ENCODE measurements at regions not wholly inside any gene's neighbourhood (a gene's known extent, or its start where the extent isn't known, plus 50 kb on each side); places are given as distances from the start of the nearest gene placed in this dataset.
"Not testable (repeated sequence)": the region's sequence is repeated elsewhere in the genome, so short reads cannot be mapped to it uniquely, and the experiment has no call there.

- no peak for DNase-seq (ENCODE audit: extremely low read depth, low read depth, low spot score)
These were observed 233.7 kb upstream of the IPO5 start for GRCh38 chr13:97719736-97720135.

GRCh38 chr13:97720896-97721295 is 232.6 kb upstream of the IPO5 start:
- no peak for DNase-seq (ENCODE audit: extremely low read depth, low read depth, low spot score)

- DNase-seq (ENCODE audit: extremely low read depth, low read depth, low spot score): no peak
These were observed 229.8 kb upstream of the IPO5 start for GRCh38 chr13:97723655-97724054.

DNA sequence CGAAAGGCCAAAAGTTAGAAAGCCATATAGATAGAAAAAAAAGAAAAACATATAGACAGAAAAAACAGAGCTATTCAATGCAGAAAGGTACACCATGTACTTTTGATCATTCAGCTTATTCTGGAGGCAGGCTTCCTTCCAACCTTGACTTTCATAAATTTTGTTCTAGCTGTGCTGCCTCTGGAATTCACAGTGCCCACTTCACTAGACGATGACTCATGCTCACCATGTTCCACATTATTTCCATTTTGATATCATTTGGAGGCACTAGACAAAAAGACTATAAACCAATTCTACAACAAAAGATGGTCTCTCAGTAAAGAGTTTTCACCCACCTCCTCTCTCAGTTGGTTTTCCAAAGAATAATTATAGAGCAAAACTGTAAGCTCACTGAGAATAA is 229.0 kb upstream of the IPO5 start:
- DNase-seq (ENCODE audit: extremely low read depth, low read depth, low spot score): no peak

GRCh38 chr13:97726664-97727280 is 226.7 kb upstream of the IPO5 start:
- DNase-seq (ENCODE audit: extremely low read depth, low read depth, low spot score): no peak

GRCh38 chr13:97727991-97728390 is 225.5 kb upstream of the IPO5 start:
- no peak for DNase-seq (ENCODE audit: extremely low read depth, low read depth, low spot score)

GRCh38 chr13:97736436-97736835 is 217.0 kb upstream of the IPO5 start:
- no peak for DNase-seq (ENCODE audit: extremely low read depth, low read depth, low spot score)

- DNase-seq (ENCODE audit: extremely low read depth, low read depth, low spot score): no peak
These were observed 211.4 kb upstream of the IPO5 start for GRCh38 chr13:97742084-97742483.

DNA sequence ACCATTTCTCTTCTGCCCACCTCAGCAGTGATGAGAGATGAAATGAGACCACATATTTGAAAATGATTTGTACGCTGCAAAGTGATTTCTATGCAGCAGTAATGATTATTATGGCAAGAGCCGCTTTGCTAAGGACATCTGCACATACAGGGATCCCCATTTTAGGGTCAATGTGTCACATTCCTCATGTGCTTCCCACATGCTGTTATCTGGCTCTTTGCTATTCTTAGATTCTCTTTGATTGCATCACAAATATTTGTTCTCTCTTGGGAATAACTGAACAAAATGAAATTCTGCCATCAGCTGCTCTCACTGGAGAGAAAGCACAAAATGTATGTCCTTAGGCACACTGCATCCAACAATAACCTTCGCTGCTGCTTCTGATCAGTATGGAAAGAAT is 209.5 kb upstream of the IPO5 start:
- DNase-seq (ENCODE audit: extremely low read depth, low read depth, low spot score): no peak

- no peak for DNase-seq (ENCODE audit: extremely low read depth, low read depth, low spot score)
These were observed 206.8 kb upstream of the IPO5 start for GRCh38 chr13:97746649-97747048.

- no peak for DNase-seq (ENCODE audit: extremely low read depth, low read depth, low spot score)
These were observed 204.3 kb upstream of the IPO5 start for GRCh38 chr13:97749174-97749573.

- DNase-seq (ENCODE audit: extremely low read depth, low read depth, low spot score): no peak
These were observed 202.0 kb upstream of the IPO5 start for GRCh38 chr13:97751477-97751876.

DNA sequence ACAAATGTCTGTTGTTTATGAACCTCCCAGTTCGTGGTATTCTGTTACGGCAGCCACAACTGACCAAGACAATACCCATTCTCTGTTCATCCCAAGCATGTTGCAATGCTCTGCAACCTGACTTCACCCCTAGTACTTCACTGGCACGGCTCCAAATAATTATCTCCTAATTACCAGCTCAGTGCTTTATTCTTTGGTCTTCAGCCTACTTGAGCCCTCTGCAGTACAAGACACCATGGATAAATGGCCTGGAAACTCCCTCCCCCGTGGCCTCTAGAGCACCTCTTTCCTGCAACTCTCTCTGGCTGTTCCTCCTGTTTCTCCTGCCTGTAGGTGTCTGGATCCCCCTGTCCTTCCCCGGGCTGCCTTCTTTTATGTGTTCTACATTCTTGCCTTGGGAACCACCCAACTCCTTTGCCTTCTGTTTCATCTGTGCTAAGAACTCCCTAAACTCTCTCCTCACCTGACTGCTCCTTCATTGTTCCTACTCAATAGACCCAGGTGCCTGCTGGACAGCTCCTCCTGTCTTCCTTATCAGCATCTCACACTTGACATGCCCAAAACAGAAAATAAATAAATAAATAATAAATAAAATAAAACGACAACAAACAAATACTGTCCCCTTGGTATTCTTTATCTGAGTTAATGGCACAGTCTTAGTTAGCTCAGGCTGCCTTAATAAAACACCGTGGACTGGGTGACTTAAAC is 200.4 kb upstream of the IPO5 start:
- no peak for DNase-seq (ENCODE audit: extremely low read depth, low read depth, low spot score)

DNA sequence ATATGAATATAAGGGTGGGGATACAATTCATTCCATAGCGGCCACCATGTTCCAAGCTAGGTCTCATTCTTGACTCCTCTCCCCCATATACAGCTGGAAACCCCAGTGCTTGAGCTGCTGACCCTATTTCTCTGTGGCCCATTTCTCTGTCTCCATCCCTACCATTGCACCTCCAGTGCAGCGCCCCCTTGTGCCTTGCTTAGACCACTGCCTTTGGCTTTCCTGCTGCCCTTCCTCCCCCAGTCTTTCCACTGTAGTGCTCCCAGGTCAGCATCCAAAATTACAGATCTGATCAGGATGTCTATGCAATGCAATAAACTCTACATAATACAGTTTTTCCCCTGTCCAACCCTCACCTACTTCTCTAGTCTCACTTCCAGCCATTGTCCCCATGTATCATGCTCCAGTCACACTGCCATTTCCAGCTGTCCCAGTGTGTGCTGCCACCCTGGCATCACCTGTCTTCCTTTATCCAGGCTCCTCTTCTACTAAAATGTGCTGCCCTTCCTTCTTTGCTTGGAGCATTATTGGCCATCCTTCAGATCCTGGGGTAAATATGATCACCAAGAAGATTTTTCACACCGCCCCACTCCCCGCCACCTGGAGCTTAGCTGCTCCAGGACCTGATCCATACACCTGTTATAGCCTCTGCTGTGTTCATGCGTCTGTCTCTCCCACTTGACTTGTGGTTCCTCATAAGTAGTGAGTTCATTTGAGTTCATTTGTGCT is 199.4 kb upstream of the IPO5 start:
- no peak for DNase-seq (ENCODE audit: extremely low read depth, low read depth, low spot score)

- no peak for DNase-seq (ENCODE audit: extremely low read depth, low read depth, low spot score)
These were observed 195.7 kb upstream of the IPO5 start for GRCh38 chr13:97757807-97758206.

- DNase-seq (ENCODE audit: extremely low read depth, low read depth, low spot score): no peak
These were observed 195.2 kb upstream of the IPO5 start for GRCh38 chr13:97758317-97758716.

DNA sequence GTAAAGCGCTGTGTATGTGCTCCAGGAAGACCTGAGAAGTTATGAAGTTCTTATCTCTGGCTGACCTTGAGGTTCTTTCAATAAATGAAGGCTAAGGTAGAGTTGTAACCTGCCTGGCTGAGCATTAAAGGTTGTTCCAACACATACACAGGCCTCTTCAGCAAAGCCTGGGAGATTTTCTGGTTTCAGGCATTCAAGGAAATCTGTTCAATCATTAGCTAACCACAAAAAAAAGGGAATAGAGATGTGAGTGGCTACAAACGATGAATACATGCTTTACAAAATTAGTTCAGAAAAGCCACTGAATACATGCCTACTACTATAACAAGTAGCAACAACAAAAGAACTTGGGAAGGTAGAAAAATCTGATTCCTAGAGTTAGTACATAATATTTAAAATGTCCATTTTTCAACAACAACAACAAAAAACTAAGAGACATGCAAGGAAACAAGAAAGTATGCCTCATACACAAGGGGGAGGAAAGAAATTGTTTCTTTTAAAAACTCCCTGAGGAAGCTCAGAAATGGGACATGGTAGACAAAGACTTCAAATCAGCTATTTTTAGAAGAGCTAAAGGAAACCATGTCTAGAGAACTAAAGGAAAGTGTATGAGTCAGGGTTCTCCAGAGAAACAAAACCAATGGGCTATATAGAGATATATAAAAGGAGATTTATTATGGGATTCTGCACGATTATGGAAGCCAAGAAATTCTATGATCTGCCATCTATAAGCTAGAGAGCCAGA is 191.5 kb upstream of the IPO5 start:
- no peak for DNase-seq (ENCODE audit: extremely low read depth, low read depth, low spot score)

DNA sequence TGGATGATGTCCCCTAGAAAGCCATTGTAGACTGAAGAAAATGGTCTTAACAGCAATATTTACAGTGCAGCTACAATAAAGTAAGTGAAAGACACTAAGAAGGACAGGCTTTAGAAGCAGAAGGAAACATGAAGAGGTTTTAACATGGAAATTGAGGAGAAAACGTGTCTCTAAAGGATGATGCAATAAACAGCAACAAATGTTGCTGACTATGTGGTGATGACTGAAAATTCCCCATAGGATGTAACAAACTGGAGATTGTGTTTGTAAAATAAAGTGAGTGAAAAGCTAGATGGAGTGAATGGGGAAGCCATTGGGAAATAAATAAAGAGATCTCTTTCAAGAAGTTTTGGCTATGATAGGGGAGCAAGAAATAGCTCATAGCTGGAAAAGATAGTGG is 186.7 kb upstream of the IPO5 start:
- no peak for DNase-seq (ENCODE audit: extremely low read depth, low read depth, low spot score)

DNA sequence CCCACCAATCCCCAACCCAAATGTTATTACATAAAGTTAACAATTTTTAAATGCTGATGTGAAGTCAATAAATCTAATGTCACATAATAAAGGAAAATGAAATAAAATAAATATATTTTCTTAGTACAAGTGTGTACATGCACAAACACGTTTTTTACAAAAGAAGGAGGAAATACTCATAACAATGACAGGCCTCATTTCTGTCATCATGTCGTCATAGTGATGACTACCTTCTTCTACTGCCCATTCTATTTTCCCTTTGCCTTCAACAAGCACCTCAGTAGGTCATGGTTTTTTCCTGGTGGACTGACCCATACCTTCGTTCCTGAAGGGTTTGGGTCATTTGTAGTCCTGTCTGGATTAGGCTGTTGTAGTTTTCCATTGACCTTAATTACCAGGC is 185.3 kb upstream of the IPO5 start:
- no peak for DNase-seq (ENCODE audit: extremely low read depth, low read depth, low spot score)

DNA sequence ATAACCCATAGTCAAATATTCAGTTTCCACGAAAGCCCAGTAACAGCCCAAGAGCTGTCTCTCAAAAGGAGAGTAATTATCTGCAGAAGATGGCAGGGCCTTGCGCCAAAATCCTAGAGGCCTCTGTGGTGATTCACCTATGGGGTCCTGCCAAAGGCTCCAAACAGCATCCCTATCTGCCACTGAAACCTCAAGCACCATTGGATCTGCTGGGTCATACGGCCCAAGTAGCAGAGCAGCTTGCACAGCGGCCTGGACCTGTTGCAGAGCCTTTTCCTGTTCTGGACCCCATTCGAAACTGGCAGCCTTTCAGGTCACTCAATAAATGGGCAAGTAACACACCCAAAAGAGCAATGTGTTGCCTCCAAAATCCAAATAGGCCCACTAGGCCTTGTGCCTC is 183.2 kb upstream of the IPO5 start:
- not testable (repeated sequence) for DNase-seq (ENCODE audit: extremely low read depth, low read depth, low spot score)

DNA sequence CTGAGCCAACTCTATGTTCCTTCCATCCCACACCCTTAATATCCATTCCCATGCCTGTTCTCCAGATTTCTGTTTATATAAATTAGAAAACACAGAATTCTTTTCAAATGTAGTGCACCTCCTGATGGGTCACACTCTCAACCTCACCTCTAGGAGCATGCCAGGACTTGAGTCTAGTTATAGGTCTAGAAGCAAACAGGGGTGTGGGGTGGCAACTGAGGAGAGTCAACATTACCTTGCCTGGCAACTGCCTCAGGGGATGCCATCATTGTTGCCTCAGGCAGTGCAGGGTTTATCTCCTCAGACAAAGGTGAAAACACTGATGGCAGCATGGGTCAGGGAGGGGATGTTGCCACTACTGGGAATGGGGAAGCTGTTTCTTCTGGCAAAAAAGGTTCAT is 181.0 kb upstream of the IPO5 start:
- DNase-seq (ENCODE audit: extremely low read depth, low read depth, low spot score): not testable (repeated sequence)

Measured in glomerular endothelial cell (primary cell).